ENCODE measurements at regions not wholly inside any gene's neighbourhood (a gene's known extent, or its start where the extent isn't known, plus 50 kb on each side); places are given as distances from the start of the nearest gene placed in this dataset.
"Not testable (repeated sequence)": the region's sequence is repeated elsewhere in the genome, so short reads cannot be mapped to it uniquely, and the experiment has no call there.

DNA sequence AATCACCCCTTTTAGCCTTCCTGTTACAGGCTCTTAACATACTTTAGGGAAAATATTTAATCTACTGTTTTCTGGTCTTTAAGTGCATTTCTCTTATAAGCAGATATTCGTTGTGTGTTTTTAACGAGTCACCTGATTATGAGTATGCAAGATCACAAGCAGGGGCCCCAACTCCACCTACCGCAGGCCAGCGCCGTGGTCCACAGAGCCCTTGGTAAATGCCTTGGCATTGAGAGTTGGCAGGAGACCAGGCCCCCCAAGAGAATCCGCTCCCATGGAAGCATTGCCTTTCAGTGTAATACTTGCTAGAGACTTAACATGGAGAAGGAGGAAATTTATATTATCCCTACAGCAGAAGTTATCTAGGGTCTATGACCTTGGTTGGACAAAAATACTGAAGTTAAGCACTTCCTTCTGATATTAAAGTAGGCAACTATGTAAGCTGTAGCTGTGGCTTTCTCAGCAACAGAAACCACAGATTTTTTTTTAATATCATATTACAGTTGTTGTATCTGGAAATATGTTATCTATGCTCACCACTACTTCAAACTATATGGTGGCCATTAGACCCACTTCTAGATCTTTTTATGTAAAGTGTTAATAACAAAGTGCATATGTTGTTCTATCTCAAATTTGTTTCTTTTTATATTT is 241.8 kb upstream of the MGAT5 start:
- Histone ChIP-seq H3K36me3 (replicated peaks) (no peaks in the 10 kb centered on the region), H3K4me3 (no peak overlapping the region), H3K27me3 (ENCODE audit: low read depth) (no peaks in the 10 kb centered on the region), H3K4me1 (no peaks in the 10 kb centered on the region), H3K9me3 (no peaks in the 10 kb centered on the region)
- in situ Hi-C loops (cut with MboI; ENCODE audit: low sequenced_read_pairs) = no loop called here
- no peak for DNase-seq (ENCODE audit: low spot score in 2 of 2)

DNA sequence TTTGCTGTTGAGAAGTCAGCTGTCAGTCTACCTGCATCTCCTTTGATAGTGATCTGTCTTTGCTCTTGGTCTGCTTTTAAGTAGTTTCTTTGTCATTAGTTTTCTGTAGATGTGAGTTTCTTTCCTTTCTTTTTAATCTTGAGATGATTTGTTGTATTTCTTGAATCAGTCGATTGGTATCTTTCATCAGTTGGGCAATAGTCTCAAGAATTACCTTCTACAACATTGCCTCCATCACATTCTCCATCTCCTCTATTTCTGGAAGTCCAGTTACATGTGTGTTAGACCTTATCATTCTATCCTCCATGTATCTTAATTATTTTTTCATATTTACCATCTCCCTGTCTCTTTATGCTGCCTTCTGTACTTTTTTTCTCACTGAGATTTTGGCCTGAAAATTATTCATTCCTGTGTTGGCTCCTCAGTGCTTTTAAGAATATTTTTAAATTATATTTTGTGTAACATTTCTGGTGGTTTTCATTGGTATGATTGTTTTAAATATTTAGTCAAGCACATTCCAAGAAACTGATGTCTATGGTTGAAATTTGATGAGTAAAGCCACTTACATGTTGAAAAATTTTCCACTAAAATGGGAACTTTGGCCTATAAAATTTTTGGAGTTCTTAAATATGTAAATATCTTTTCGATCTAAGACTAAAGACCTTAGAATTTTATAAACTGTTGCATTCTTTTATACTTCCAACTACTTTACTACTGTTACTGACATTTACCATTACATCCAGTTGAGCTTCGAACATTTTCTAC is 239.5 kb upstream of the MGAT5 start:
- H3K4me1 ChIP-seq = no peaks in the 10 kb centered on the region
- H3K27me3 ChIP-seq (ENCODE audit: low read depth) = no peaks in the 10 kb centered on the region
- in situ Hi-C loops (cut with MboI; ENCODE audit: low sequenced_read_pairs) = no loop called here
- H3K4me3 ChIP-seq = no peak overlapping the region
- no peaks in the 10 kb centered on the region for H3K36me3 ChIP-seq (replicated peaks)
- no peaks in the 10 kb centered on the region for H3K9me3 ChIP-seq
- DNase-seq (ENCODE audit: low spot score in 2 of 2) = no peak

DNA sequence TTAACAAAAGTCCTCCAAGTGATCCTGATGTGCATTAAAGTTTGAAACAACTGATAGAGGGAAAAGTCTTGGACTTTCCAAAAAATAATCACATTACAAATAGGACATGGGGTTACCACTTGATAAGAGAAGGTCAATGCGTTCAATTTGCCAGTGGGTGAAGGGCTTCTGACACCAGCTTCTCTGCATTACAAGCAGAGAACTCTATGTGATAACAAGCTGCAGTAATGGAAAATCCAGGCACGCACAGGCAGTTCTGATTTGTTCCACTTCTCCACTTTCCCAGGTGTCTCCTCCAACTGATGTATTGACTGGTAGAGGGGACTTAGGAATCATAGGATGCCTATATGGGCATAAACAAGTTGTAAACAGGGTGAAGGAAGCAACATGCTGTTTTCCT is 234.0 kb upstream of the MGAT5 start:
- Histone ChIP-seq H3K27me3 (ENCODE audit: low read depth) (no peaks in the 10 kb centered on the region), H3K4me1 (no peaks in the 10 kb centered on the region), H3K4me3 (no peak overlapping the region), H3K36me3 (replicated peaks) (no peaks in the 10 kb centered on the region), H3K9me3 (no peaks in the 10 kb centered on the region)
- in situ Hi-C loops (cut with MboI; ENCODE audit: low sequenced_read_pairs) = no loop called here
- DNase-seq (ENCODE audit: low spot score in 2 of 2) = no peak

GRCh38 chr2:134020608-134021007 is 233.3 kb upstream of the MGAT5 start:
- no peak overlapping the region for H3K4me3 ChIP-seq
- no peaks in the 10 kb centered on the region for H3K27me3 ChIP-seq (ENCODE audit: low read depth)
- H3K9me3 ChIP-seq = no peaks in the 10 kb centered on the region
- DNase-seq (ENCODE audit: low spot score in 2 of 2) = no peak
- no peaks in the 10 kb centered on the region for H3K36me3 ChIP-seq (replicated peaks)
- in situ Hi-C loops (cut with MboI; ENCODE audit: low sequenced_read_pairs) = no loop called here
- H3K4me1 ChIP-seq = no peaks in the 10 kb centered on the region

DNA sequence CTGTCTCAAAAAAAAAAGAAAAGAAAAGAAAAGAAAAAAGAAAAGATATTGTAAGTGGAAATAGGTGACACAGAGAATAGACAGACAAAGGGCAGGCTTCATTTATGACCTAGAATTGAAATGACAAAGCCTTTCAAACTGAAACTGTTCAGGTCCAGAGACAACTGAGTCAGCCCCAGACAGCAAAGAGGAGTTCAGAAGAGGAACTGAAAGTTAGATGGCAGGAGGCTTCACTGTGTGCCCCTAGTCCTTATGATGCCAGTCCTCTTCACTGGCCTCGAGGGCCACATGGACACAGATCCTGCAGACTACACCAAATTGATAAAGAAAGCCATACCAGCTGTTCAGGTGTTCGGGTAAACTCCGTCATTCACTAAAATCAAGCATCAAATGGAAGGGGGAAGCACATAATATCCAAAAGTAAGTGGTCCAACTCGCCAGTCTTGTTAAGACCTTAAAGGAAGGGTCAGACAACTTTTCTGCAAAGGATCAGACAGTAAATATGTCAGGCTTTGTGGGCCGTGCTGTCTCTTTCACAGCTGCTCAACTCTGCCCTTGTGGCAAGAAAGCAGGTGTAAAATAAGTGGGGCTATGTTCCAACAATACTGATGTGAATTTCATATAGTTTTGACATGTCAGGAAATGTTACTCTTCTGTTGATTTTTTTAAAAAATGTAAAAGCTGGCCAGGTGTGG is 231.9 kb upstream of the MGAT5 start:
- Histone ChIP-seq H3K27me3 (ENCODE audit: low read depth) (no peaks in the 10 kb centered on the region), H3K4me3 (no peak overlapping the region), H3K36me3 (replicated peaks) (no peaks in the 10 kb centered on the region), H3K9me3 (no peaks in the 10 kb centered on the region), H3K4me1 (no peaks in the 10 kb centered on the region)
- DNase-seq (ENCODE audit: low spot score in 2 of 2) = no peak
- in situ Hi-C loops (cut with MboI; ENCODE audit: low sequenced_read_pairs) = no loop called here

GRCh38 chr2:134023854-134024253 is 230.0 kb upstream of the MGAT5 start:
- Histone ChIP-seq H3K4me3 (no peak overlapping the region), H3K36me3 (replicated peaks) (no peaks in the 10 kb centered on the region), H3K4me1 (no peaks in the 10 kb centered on the region), H3K27me3 (ENCODE audit: low read depth) (no peaks in the 10 kb centered on the region), H3K9me3 (no peaks in the 10 kb centered on the region)
- in situ Hi-C loops (cut with MboI; ENCODE audit: low sequenced_read_pairs) = no loop called here
- DNase-seq (ENCODE audit: low spot score in 2 of 2) = no peak

DNA sequence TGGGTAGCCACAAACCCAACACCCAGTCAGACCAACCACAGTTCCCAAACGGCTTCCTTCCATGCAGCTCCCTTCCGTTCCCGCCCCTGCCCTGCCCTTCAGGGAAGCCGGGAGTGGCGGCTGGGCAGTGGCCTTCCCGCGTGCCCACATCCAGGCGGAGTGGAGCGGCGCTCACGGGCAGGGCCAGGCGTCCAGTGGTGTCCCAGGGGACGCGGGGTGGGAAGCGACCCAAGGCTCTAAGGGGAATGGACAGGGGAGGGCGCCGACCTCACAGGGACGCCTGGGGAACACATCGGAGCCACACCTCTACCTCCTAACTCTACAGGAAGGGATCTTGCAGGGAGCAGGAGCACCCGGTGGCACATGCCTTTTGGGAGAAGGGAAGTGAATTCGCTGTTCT is 225.9 kb upstream of the MGAT5 start:
- Histone ChIP-seq H3K36me3 (replicated peaks) (no peaks in the 10 kb centered on the region), H3K9me3 (no peaks in the 10 kb centered on the region), H3K4me1 (no peaks in the 10 kb centered on the region), H3K27me3 (ENCODE audit: low read depth) (no peaks in the 10 kb centered on the region), H3K4me3 (no peak overlapping the region)
- in situ Hi-C loops (cut with MboI; ENCODE audit: low sequenced_read_pairs) = no loop called here
- DNase-seq (ENCODE audit: low spot score in 2 of 2) = no peak

DNA sequence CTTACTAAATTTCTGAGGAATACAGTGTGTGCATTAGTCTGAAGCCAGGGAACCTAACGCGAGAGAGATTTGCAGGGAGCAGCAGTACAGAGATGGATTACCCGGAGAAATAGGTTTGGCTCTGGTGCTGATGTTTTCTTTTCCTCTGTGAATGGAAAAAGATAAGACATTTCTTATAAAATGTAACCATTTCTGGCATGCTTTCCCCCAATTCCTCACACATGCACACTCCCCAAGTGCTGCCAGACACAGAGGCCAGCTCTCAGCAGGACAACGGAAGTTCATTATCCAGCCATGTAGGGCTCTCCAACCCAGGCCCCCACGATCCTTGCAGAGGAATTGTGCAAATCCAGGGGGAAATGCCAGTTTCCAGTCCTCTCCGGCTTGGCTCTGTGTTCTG is 224.5 kb upstream of the MGAT5 start:
- H3K9me3 ChIP-seq = no peaks in the 10 kb centered on the region
- no peak for DNase-seq (ENCODE audit: low spot score in 2 of 2)
- no peaks in the 10 kb centered on the region for H3K27me3 ChIP-seq (ENCODE audit: low read depth)
- no peaks in the 10 kb centered on the region for H3K4me1 ChIP-seq
- in situ Hi-C loops (cut with MboI; ENCODE audit: low sequenced_read_pairs) = no loop called here
- no peaks in the 10 kb centered on the region for H3K36me3 ChIP-seq (replicated peaks)
- H3K4me3 ChIP-seq = no peak overlapping the region

- DNase-seq (ENCODE audit: low spot score in 2 of 2) = no peak
- Histone ChIP-seq H3K27me3 (ENCODE audit: low read depth) (no peaks in the 10 kb centered on the region), H3K4me3 (no peak overlapping the region), H3K36me3 (replicated peaks) (no peaks in the 10 kb centered on the region), H3K4me1 (no peaks in the 10 kb centered on the region), H3K9me3 (no peaks in the 10 kb centered on the region)
- in situ Hi-C loops (cut with MboI; ENCODE audit: low sequenced_read_pairs) = no loop called here
These were observed 222.3 kb upstream of the MGAT5 start for GRCh38 chr2:134031539-134031938.

DNA sequence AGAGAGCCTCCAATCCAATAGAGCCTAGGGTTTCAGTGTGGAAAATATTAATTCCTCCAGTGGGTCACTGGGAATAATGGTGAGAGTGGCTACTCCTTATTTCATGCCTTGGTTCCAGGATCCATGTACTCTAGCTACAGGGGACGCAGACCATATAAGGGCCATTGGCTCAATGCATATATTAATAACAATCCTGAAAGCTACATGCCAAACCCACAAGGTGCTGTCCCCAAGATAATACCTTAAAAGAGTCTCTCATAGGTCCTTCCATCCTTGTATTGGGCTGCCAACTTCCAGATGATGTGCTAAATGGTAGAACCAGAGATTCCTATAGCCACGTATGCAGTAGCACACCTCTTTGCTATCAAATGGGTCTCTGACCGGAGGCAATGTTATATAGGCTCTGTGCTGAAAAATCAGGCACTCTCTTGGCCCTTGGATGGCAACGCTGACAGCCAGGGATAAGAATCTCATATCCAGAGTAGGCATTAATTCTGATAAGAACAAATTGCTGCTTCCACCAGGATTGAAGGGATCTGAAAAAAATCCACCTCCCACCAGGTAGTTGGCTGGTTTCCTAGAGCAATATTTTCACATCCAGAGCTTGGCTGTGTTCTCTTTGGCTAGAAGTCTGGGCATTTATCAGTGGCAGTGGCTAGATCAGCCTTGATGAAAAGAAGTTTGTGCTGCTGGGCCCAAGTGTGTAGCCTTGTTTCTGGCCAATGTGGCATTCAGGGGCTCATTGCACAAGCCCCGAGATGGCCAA is 218.1 kb upstream of the MGAT5 start:
- in situ Hi-C loops (cut with MboI; ENCODE audit: low sequenced_read_pairs) = no loop called here
- no peaks in the 10 kb centered on the region for H3K36me3 ChIP-seq (replicated peaks)
- H3K27me3 ChIP-seq (ENCODE audit: low read depth) = no peaks in the 10 kb centered on the region
- DNase-seq (ENCODE audit: low spot score in 2 of 2) = no peak
- H3K4me1 ChIP-seq = no peaks in the 10 kb centered on the region
- H3K4me3 ChIP-seq = no peak overlapping the region
- no peaks in the 10 kb centered on the region; the same call in 1 of the 2 replicates for H3K9me3 ChIP-seq

DNA sequence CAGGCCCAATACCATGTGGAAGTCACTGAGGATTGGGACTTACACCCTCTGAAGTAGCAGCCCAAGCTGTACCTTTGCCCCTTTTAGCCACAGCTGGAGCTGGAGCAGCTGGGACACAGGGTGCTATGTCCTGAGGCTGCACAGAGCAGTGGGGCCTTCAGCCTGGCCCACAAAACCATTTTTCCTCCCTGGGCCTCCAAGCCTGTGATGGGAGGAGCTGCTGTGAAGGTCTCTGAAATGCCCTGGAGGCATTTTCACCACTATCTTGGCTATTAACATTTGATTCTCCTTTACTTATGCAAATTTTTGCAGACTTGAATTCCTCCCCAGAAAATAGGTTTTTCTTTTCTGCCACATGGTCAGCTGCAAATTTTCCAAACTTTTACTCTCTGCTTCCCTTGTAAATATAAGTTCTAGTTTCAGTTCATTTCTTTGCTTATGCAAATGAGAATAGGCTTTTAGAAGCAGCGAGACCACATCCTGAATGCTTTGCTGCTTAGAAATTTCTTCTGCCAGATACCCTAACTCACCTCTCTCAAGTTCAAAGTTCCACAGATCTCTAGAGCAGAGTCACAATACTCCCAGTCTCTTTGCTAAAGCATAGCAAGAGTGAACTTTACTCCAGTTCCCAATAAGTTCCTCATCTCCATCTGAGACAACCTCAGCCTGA is 213.8 kb upstream of the MGAT5 start:
- H3K4me3 ChIP-seq = no peak overlapping the region
- DNase-seq (ENCODE audit: low spot score in 2 of 2) = no peak
- in situ Hi-C loops (cut with MboI; ENCODE audit: low sequenced_read_pairs) = no loop called here
- no peaks in the 10 kb centered on the region for H3K4me1 ChIP-seq
- H3K27me3 ChIP-seq (ENCODE audit: low read depth) = no peaks in the 10 kb centered on the region
- no peaks in the 10 kb centered on the region for H3K36me3 ChIP-seq (replicated peaks)
- H3K9me3 ChIP-seq = no peaks in the 10 kb centered on the region; the same call in 1 of the 2 replicates

DNA sequence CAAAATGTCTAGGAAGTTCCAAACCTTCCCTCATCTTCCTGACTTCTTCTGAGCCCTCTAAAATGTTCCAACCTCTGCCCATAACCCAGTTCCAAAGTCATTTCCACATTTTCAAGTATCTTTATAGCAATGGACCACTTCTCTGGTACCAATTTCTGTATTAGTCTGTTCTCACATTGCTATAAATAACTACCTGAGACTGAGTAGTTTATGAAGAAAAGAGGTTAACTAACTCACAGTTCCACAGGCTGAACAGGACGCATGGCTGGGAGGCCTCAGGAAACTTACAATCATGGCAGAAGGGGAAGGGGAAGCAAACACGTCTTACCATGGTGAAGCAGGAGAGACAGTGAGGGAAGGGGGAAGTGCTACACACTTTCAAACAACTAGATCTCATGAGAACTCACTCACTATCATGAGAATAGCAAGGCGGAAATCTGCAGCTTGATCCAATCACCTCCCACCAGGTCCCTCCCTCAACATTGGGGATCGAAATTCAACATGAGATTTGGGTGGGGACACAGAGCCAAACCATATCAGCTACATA is 213.2 kb upstream of the MGAT5 start:
- in situ Hi-C loops (cut with MboI; ENCODE audit: low sequenced_read_pairs); H3K4me3 ChIP-seq; H3K36me3 ChIP-seq (replicated peaks); H3K9me3 ChIP-seq; DNase-seq (ENCODE audit: low spot score in 2 of 2); H3K4me1 ChIP-seq; H3K27me3 ChIP-seq (ENCODE audit: low read depth): not testable (repeated sequence)

DNA sequence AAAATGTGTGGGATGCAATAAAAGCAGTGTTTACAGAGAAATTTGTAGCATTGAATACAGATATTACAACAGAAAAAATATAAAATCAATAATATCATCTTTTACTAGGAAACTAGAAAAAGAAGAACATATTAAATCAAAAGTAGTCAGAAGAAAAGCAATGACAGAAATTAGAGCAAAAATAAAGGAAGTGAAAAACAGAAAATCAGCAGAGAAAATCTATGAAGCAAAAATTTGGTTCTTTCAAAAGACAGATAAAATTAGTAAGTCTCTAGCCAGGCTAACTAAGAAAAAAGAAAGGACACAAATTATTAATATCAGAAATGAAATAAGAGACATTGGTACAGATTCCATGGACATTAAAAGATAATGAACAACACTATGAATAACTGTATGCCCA is 212.0 kb upstream of the MGAT5 start:
- H3K27me3 ChIP-seq (ENCODE audit: low read depth) = no peaks in the 10 kb centered on the region
- no peaks in the 10 kb centered on the region for H3K36me3 ChIP-seq (replicated peaks)
- H3K9me3 ChIP-seq = no peaks in the 10 kb centered on the region; the same call in 1 of the 2 replicates
- H3K4me3 ChIP-seq = no peak overlapping the region
- no peak for DNase-seq (ENCODE audit: low spot score in 2 of 2)
- in situ Hi-C loops (cut with MboI; ENCODE audit: low sequenced_read_pairs) = no loop called here
- H3K4me1 ChIP-seq = no peaks in the 10 kb centered on the region
